ENCODE measurements at regions not wholly inside any gene's neighbourhood (a gene's known extent, or its start where the extent isn't known, plus 50 kb on each side); places are given as distances from the start of the nearest gene placed in this dataset.

DNA sequence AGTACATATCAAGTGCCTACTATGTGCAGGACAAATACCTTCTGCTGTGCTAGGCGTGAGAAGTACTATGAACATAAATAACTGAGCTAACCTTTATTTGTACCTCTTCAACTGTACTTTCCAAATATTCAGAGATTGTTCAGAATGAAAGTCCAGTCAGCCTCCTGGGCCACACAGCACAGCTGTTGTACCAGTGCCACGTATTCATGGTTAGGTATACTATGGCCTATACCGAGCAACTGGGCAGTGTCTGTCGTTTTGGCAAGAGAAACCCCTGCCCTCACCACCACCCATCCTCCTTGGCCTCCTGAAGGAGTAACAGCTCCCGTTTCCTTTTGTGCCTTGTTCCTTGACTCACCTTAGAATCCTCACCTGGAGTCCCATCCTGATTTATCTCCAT, 53.0 kb downstream of the RASSF10 start:
- TF ChIP-seq EZH2 (IDR thresholded peaks at IDR 0.05; ENCODE audit: low read length, unreplicated experiment) = no peak
- TF ChIP-seq, protein P1, sequence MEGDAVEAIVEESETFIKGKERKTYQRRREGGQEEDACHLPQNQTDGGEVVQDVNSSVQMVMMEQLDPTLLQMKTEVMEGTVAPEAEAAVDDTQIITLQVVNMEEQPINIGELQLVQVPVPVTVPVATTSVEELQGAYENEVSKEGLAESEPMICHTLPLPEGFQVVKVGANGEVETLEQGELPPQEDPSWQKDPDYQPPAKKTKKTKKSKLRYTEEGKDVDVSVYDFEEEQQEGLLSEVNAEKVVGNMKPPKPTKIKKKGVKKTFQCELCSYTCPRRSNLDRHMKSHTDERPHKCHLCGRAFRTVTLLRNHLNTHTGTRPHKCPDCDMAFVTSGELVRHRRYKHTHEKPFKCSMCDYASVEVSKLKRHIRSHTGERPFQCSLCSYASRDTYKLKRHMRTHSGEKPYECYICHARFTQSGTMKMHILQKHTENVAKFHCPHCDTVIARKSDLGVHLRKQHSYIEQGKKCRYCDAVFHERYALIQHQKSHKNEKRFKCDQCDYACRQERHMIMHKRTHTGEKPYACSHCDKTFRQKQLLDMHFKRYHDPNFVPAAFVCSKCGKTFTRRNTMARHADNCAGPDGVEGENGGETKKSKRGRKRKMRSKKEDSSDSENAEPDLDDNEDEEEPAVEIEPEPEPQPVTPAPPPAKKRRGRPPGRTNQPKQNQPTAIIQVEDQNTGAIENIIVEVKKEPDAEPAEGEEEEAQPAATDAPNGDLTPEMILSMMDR (conservative IDR thresholded peaks at IDR 0.05; ENCODE audit: low read depth, low read length) = no peak

Measured in PC-3 (cell line).